GM19023 (cell line): ENCODE measurements at regions not wholly inside any gene's neighbourhood (a gene's known extent, or its start where the extent isn't known, plus 50 kb on each side); places are given as distances from the start of the nearest gene placed in this dataset.

Experiments
- ATAC-seq: cut with Tn5 transposase; IDR thresholded peaks from one replicate; pipeline ENCODE4 v1.9.1; 2021; ENCODE audit warnings: mild to moderate bottlenecking, moderate library complexity; ENCODE audit not compliant: unreplicated experiment

DNA sequence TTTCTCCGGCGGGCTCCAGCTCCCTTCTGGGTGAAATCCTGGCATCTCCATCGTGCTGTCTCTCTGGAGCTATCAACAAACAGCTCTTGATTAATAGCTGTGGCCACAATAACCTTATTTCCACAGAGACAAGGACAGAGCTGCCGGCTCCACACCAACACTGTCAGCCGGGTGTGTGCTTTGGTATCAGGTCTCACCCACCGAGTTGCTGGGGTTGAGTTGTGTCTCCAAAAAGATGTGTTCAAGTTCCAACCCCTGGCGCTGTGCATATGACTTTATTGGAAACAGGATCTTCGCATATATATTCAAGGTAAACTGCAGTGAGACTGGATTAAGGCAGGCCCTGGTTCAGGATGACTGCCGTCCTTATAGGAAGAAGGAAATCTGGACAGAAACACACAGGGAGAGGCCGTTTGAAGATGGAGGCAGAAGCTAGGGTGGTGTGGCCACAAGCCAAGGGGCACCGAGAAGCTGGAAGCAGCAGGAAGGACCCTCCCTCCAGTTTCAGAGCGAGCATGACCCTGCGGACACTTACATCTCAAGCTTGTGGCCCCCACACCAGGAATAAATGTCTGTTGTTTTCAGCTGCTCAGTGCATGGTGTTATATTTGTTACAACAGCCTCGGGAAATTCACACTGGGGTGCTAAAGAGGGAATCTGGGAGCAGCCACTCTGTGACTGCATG is 88.4 kb upstream of the TMPRSS2 start:
- ATAC-seq, result no peak

DNA sequence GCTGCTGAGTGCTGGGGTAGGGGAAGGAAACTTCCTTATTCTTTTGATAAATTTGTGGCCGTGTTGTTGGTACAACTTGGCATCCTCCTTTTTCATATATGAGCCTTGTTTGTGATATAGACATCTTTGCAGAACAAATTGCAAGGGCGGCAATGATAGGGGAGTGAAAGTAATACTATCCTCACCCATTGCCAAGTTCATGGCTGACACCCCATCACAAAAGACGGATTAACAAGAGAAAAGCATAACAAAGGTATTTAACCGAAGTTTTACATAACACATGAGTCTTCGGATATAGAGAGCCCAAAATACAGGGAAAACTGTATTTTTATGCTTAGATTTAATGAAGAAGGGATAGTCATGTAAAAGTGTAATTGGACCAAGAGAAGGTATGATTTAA is 86.3 kb upstream of the TMPRSS2 start:
- ATAC-seq, result no peak

DNA sequence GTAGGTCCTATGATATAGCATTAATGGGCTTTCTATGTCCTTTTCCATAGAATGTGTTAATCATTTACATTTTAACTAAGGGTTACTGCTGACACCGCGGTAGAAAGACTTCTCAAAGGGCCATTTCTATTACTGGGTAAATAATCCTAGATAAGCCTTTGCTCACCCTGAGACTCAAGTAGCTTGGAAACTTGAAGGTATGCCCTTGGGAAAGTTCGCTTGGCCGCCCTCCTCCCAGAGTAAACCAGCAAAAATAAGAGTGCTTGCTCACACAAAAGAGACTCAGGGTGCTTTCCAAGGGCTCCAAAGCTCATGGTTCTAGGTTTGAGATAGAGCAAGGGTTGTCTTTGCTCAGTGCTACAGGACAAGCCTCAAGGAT is 85.8 kb upstream of the TMPRSS2 start:
- no peak for ATAC-seq

DNA sequence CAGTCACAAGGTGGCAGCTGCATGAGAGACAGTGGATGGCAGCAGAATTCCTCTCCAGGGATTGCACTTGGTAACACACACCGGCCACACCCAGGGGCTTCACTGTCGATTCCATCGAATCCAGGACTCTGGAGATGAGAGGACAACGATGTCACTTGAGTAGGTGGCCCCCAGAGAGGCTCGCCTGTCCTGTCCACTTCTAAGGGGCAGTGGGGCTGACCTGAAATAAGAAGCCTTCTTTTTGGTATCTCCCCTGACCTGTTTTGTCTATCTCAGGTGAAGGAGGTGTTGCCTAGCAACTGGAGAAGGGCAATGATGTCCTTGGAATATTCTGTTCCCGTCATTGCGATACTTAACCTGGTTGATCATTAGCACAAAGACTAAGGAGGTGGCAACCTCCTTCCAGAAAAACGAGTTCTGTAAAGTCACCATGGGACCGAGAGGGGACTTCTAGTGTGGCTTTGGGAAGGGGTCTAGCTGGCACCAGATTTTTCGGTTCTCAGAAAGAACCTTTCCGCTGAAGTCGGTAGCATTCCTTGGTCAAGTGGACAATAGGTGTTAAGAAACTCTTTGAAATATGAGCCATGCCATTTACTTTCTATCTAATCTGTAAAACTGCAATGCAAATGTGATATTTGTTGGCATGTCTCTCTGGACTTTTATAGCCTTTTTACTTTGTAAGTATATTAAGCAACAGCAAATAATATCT is 85.2 kb upstream of the TMPRSS2 start:
- no peak for ATAC-seq

DNA sequence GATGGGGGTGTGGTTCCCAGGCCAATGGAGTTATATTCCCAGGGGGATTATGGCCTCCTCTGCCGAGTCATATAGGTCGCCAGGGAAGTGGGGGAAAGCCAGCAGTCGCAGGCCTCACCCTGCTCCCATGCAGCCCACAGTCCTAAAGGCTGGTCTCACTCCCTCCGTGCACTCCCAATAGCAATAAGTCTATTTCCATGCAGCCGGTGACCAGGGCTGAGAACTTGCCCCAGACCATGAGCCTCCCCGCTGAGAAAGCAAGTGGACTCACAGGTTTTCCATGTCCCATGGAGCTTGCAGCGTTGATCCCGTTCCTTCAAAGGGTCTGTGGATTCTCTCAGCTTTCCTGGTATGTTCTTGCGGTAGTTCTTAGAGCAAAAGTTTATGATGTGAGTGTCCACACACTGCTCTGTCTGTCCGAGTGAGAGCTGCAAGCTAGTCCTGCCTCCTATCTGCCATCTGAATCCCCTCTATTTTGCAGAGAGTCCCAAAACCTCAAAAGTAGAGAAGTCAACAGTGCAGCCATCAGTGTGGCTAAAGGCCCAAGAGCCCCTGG is 81.7 kb upstream of the TMPRSS2 start:
- ATAC-seq, result no peak

DNA sequence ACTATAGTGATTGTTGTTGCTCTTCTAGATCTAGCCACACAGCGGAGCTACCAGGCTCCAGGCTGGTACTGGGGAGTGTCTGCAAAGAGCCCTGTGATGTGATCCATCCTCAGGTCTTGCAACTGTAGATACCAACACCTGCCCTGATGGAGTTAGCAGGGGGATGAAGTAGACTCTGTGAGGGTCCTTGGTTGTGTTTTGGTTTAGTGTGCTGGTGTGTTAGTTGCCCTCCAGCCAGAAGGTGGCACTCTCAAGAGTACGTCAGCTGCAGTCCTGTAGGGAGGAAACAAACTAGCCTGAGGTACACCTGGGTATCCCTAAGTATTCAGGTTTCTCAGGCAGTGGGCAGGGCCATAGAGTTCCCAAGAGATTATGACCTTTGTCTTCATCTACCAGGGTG is 81.2 kb upstream of the TMPRSS2 start:
- ATAC-seq, result no peak

DNA sequence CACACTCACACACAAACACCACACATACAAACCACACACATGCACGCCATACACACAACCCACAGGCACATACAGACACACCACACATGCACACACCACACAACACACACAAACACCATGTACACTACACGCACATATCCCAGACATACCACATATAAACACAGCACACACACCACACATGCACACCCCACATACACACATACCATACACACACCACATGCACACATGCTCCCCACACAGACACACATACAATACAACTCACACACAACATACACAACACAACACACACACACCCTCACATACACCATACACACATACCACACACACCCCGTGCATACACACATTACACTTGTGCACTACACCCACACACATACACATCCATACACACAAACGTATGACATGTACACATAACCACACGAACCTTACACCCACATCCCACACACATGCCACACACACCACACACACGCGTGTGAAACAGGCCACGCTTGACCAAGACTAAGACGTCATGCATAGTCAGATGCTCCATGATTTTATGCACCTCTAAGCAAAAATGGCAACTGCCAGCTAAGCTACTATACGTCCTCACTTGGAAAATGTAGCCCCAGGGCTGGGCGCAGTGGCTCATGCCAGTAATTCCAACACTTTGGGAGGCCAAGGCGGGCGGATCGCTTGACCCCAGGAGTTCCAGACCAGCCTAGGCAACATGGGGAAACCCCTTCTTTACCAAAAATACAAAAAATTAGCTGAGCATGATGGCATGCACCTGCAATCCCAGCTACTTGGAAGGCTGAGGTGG is 77.4 kb upstream of the TMPRSS2 start:
- no peak for ATAC-seq

DNA sequence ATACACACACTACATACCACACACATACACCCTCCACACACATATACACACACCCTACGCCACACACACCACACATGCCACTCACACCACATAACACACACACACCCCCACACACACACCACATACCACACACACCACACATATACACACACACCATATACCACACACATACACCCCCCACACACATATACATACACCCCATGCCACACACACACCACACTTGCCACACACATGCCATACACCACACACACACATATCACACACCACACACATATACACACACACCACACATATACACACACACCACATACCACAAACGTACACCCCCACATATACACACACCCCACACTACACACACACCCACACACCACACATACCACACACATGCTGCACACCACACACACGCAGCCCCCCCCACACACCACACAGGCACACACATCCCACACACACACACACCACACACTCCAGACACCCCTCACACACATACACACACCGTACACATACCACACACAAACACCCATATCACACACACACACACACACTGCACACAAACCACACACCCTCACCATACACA is 76.7 kb upstream of the TMPRSS2 start:
- no peak for ATAC-seq

DNA sequence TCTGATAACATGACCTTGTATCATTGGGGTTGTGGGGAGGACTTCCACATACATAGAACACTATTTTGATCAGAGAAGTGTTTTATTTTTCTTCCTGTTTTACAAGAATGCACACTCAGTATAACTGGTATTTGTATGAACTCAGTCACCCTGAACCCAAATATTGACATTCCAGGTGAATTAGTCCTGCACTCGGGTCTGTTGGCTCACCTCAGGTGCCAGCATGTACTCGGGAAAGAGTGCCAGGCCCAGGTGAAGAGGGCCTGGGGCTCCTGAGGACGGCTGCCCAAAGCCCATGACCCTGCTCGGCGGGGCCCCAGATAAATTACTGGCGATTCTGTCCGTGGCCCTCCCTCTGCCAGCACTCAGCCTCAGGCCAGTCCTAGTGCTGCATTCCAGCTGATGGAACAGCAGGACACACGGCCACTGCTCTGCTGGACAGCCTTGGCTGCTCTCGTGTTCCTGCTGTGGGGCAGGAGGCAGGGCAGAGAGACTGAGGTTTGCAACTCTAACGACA is 75.4 kb upstream of the TMPRSS2 start:
- ATAC-seq, result no peak

DNA sequence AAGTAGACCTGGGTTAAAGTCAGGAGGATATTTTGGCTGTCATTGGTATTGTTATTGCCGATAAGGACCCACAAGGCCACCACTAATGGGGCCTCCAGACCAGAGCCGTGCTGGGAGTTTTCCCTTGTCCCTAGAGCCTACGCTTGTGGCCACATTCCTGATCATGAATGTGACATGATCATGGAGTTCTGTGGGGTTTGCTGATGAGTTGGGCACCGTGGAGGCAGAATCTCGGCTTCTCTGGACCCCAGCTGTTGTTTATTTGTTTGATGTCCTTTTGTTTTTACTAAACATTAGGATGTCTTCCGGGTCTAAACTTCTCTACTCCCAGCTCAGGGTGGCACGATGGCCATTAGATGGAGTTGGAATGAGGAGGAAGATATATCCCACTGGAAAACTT is 74.9 kb upstream of the TMPRSS2 start:
- no peak for ATAC-seq

DNA sequence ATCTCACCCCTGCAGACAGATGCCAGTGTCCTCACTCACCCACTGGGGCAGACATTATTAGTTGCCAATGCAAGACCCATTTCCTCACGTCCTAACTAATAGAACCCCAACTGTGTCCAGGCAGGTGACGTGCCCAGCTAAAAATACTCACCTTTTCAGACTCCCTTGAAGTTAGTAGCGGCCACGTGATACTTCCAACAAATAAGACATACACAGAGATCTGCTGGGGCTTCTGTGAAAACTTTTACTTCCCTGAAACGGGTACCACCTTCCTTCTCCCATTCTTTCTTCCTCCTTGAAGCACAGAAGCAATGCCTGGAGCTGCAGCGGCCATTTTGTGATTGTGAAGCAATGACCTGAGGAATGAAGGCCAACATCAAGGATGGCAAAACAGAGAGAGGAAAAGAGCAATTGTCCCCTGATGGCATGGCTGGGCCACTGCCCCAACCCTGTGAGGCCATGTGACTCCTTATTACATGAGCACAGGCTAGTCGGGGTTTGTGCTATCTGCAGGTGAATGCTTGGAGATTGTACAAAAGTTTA is 74.4 kb upstream of the TMPRSS2 start:
- ATAC-seq, result no peak

DNA sequence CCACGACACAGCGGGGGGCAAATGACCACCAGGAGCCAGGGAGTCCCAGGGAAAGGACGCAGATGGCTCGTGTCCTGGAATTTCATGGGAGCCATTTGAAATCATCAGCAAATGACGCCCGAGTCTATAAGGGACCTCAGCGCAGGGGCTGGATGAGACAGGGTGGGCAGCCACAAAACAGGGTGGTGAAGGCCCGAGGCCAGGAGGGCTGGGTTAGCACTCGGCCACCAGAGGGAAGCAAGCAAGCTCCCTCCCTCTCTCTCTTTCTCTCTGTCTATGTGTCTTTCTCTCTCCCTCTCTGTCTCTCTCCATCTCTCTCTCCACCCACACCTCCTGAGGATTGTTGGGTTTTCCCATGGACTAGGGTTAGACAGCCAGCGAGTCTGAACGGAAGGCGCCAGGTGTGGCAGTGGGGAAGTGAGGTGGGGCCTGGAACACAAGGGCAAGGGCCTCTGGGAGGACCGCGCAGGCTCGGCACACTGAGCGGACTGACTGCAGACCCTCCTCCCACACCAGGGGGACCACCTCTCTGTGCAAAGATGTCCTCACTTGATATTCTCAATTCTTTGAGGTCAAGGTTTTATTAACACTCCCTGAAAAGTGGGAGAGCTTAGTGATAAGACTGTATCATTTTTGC is 73.8 kb upstream of the TMPRSS2 start:
- no peak for ATAC-seq

DNA sequence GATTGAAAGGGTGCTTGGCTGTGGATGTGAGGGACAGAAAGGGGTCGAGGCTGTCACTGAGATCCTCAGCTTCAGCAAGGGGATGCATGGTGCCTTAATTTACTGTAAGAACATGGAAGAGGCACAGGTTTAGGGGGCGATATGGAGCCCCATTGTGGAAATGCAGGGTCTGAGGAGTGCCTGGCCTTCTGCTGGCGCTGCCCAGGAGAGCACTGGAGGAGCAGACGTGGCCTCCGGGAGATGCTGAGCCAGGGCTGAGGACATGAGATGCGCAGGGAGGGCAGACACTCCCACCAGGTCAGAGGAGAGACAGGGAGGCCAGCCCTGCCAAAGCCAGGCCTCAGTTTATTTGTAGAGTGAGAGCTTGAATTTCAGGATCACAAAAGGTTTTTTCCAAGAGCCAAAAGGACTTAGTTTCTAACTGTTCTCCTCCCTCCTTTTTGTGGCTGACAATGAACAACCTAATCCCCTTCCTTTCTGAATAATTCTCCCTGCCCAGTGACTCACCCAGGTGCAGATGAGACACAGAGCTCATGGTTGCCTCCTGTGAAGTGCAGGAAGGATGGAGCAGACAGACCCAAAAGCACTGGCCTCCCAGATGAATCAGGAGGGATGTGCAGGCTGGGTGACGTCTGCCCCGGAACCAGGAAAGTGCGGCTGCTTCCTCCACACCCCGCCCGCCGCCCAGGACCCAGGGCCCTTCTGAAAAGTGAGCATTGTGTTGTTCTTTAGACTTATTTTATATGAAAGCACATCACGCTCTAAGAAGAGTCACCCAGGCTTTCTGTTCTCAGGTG is 73.0 kb upstream of the TMPRSS2 start:
- no peak for ATAC-seq

DNA sequence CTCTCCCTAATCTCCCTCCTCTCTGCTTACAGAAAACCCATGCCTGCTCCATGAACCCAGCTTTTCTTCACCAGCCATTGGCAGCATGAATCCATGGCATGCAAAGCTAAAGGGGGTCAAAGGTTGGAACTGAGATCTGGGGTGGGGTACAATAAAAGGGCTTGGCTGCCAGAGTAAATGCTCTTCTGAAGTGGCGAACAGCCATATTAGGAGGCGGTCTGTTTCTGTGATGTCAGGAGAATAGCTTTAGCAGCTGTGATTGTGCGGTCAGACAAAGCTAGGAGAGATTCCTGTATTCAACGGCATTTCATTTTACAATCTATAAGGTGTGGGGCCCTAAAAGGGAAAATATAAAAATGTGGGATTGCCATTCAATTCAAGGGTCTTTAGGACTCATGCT is 71.7 kb upstream of the TMPRSS2 start:
- no peak for ATAC-seq

DNA sequence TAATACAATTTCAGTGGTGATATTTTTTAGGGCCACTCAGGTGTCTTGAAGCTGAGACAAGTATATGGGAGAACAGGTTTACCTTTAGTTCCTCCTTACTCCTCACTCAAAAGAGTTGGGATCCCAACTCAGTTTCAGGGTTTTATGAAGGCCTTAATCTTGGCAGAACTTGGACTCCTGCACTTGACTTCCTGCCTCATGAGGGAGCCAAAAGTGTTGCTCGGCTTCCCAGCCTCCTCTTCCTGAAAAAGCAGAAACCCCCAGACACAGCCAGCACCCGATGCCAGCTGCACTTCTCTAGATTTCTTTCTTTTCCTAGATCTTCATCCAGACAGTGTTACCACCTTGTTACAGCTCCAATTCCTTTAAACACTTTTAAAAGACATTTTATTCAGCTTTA is 70.8 kb upstream of the TMPRSS2 start:
- no peak for ATAC-seq

DNA sequence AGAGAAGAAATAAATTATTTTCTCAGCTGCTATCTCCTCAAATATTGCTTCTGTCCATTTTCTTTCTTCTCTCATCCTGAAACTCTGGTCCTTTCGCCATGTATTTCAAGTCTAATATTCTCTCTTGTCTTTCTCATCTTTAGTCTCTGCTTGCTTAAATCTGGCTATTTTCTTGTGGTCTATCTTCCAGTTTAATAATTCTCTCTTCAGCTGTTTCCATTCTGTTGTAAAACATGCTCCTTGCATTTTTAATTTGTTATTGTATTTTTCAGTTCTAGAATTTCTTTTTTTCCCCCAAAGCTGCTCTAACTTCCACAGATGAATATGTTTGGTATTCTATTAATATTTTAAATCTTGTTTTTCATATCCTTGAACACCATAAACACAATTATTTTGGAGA is 70.1 kb upstream of the TMPRSS2 start:
- ATAC-seq, result no peak

DNA sequence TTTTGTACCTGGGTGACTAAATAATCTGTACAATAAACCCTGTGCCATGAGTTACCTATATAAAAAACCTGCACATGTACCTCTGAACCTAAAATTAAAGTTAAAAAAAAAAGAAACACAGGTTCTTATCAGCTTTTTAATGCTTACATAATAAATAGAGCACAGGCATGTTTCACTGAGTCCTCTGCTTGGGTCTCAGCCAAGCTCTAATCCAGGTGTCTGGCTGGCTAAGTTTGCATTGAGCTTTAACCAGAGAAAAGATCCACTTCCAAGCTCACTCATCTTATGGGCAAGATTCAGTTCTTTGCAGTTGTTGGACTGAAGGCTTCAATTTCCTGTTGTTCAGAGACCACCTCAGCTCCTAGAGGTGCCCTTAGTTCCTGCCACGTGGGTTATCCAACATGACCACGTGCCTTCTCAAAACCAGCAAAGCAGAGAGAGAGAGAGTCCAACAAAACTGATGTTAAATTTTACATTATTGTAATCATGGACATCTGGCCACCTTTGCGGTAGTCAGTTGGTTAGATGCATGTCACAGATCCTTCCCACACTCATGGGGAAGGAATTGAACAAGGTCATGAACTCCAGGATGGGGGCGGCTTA is 68.2 kb upstream of the TMPRSS2 start:
- ATAC-seq, result no peak

DNA sequence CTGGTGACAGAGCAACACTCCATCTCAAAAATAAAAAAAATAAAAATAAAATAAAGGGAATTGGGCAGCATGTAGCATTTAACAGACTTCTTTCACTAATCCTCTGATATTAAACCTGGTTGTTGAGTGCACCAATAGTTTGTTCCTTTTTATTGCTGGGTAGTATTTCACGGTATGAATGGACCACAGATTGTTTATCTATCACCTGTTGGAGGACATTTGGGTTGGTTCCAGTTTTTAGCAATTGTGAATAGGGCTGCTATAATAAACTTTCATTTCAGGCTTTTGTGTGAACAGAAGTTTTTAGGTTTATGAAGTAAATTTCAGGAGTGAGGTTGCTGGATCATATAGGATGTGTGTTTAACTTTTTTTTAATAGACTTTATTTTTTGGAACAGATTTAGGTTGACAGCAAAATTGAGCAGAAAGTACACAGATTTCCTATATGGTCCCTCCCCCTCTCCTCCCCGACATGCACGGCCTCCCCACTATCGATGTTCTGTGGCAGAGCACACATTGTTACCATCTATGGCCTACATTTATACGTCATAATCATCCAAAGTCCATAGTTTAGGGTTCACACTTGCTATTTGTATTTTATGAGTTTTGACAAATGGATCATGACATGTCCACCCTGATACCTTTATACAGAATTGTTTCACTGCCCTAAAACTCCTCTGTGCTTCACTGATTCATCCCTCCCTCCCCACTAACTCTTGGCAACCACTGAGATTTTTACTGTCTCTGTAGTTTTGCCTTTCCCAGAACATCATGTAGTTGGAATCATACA is 66.1 kb upstream of the TMPRSS2 start:
- ATAC-seq, result no peak
